ENCODE measurements at regions not wholly inside any gene's neighbourhood (a gene's known extent, or its start where the extent isn't known, plus 50 kb on each side); places are given as distances from the start of the nearest gene placed in this dataset.

DNA sequence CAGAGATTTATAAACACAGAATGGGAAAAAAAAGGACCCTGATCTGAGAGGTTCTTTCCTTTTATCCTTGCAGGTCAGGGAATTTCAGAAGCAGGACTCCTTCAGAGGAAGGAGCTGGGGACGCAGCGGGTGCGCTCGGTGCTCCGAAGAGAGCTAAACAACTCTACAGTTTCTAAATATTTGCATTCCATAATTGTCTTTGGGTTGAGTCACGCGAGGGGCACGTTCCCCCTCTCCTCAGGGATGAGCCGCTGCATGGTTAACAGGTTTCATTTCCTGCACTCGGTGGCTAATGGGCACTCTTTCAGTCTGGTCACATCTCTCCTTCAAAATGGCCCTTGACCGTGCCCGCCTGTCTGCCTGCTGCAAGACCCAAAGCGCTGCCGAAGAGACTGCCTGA, 165.0 kb upstream of the HMHB1 start:
- H3K4me1 ChIP-seq: no peaks in the 10 kb centered on the region
- H3K27me3 ChIP-seq: no peaks in the 10 kb centered on the region
- no peak for TF ChIP-seq POLR2A (IDR thresholded peaks at IDR 0.05)
- intact Hi-C loops (cut with DNase I; ENCODE audit: low total_unique reads): no loop called here
- no peak overlapping the region for H3K27ac ChIP-seq
- DNase-seq: no peak
- no peak overlapping the region for H3K4me3 ChIP-seq
- H3K36me3 ChIP-seq: no peaks in the 10 kb centered on the region
- H3K9me3 ChIP-seq: no peaks in the 10 kb centered on the region

DNA sequence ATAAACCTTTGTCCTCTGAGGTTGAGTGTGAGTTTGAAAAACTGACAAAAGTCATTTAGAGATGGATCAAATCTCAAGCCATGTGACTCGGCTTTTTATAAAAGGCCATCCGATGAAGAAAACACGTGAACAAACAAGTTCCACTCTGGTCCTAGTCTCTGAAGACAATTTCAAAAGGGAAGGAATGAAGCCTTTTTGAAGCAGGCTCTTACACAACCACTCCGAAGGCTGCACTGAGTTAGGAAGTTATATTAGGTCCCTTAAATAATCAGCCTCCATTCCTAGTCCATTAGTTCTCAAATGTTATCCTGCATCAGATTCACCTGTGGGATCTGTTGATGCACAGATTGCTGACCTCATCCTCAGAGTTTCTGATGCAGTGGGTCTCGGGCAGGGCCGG, 166.6 kb upstream of the HMHB1 start:
- Histone ChIP-seq H3K4me1 (no peaks in the 10 kb centered on the region), H3K27ac (no peak overlapping the region), H3K4me3 (no peak overlapping the region), H3K36me3 (no peaks in the 10 kb centered on the region), H3K9me3 (no peaks in the 10 kb centered on the region), H3K27me3 (no peaks in the 10 kb centered on the region)
- intact Hi-C loops (cut with DNase I; ENCODE audit: low total_unique reads): no loop called here
- no peak for DNase-seq
- TF ChIP-seq, protein P1, sequence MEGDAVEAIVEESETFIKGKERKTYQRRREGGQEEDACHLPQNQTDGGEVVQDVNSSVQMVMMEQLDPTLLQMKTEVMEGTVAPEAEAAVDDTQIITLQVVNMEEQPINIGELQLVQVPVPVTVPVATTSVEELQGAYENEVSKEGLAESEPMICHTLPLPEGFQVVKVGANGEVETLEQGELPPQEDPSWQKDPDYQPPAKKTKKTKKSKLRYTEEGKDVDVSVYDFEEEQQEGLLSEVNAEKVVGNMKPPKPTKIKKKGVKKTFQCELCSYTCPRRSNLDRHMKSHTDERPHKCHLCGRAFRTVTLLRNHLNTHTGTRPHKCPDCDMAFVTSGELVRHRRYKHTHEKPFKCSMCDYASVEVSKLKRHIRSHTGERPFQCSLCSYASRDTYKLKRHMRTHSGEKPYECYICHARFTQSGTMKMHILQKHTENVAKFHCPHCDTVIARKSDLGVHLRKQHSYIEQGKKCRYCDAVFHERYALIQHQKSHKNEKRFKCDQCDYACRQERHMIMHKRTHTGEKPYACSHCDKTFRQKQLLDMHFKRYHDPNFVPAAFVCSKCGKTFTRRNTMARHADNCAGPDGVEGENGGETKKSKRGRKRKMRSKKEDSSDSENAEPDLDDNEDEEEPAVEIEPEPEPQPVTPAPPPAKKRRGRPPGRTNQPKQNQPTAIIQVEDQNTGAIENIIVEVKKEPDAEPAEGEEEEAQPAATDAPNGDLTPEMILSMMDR (IDR thresholded peaks at IDR 0.05): no peak
- no peak for TF ChIP-seq POLR2A (IDR thresholded peaks at IDR 0.05)

DNA sequence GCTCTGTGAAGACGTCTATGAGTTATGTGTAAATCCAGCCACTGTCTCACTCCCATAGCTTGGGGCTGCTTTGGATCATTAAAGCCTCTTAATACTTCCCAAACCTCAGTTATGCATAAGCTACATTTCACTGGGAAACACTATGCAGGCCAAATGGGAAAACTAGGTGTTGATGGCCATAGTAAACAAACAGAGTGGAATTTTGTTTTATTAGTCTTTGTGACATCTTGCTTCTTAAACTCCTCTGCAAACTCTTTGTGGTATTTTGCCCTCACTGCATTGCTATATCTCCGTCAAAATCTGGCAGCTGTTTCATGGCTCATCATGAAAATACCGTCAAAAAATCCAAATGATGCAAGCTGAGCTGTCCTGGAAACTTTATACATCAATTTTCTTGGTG, 167.2 kb upstream of the HMHB1 start:
- no peak overlapping the region for H3K27ac ChIP-seq
- TF ChIP-seq POLR2A (IDR thresholded peaks at IDR 0.05): no peak
- TF ChIP-seq, protein P1 (IDR thresholded peaks at IDR 0.05): no peak
- no peak for DNase-seq
- H3K36me3 ChIP-seq: no peaks in the 10 kb centered on the region
- intact Hi-C loops (cut with DNase I; ENCODE audit: low total_unique reads): no loop called here
- no peaks in the 10 kb centered on the region for H3K9me3 ChIP-seq
- no peaks in the 10 kb centered on the region for H3K4me1 ChIP-seq
- no peaks in the 10 kb centered on the region for H3K27me3 ChIP-seq
- H3K4me3 ChIP-seq: no peak overlapping the region

DNA sequence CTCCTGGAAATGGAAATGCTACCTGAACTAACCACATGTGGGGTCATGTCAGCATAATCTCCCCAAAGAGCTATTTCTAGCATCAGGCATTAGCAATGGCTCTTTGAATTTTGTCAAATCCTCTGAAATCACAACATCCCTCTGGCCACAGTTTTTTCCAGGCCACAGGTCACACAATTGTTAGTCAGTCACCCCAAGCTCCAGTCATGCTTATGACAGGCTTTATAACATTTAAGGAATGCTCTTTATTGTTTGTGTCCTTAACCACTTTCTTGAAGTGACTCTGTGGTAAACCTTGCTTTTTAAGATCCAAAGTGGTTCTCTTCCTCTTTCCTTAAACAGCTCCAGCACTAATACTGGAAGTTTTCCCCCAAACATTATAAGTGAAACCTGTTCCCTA, 169.2 kb upstream of the HMHB1 start:
- Histone ChIP-seq H3K4me3 (no peak overlapping the region), H3K36me3 (no peaks in the 10 kb centered on the region), H3K4me1 (no peaks in the 10 kb centered on the region), H3K27me3 (no peaks in the 10 kb centered on the region), H3K9me3 (no peaks in the 10 kb centered on the region), H3K27ac (no peak overlapping the region)
- TF ChIP-seq, protein P1 (IDR thresholded peaks at IDR 0.05): no peak
- TF ChIP-seq POLR2A (IDR thresholded peaks at IDR 0.05): no peak
- no peak for DNase-seq
- intact Hi-C loops (cut with DNase I; ENCODE audit: low total_unique reads): no loop called here

DNA sequence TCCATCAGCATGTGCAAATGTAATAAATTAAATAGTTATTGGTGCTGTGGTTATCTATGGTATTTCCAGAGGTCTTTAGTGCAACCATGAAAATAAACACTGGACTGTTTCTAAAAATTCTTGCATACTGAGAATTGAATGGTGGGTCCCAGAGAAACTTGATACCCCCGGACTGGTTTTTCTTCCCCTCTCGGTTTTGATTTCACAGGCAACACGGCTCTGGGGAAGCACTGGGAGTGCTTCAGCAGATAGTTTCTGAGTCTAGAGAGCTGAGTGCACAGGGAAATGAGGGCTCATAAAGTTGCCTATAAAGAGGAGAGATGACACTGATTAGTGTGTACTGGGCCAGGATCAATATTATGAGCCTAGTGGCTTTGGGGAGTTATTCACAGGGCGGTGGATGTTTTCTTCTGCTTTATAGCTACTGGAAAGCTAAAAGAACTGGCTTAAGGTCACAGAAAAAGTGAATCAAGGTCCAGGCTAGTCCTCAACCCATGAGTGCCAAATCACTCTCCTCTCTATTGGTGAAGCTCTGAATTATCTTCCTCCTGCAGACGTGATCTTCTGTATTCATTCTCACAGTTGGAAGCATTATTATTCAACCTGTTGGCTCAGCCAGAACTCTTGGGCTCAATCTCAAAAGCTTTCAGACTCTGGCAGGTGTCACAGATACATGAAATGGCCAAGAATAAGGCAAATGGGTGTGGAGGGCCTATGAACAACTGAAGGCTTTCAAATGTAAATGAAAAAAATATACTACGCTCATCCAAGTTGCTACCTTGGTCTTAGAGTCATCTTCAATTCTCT, 170.2 kb upstream of the HMHB1 start:
- intact Hi-C loops (cut with DNase I; ENCODE audit: low total_unique reads): no loop called here
- H3K27me3 ChIP-seq: no peaks in the 10 kb centered on the region
- no peaks in the 10 kb centered on the region for H3K9me3 ChIP-seq
- H3K27ac ChIP-seq: no peak overlapping the region
- no peak overlapping the region for H3K4me3 ChIP-seq
- no peak for TF ChIP-seq POLR2A (IDR thresholded peaks at IDR 0.05)
- TF ChIP-seq, protein P1 (IDR thresholded peaks at IDR 0.05): no peak
- no peaks in the 10 kb centered on the region for H3K4me1 ChIP-seq
- no peak for DNase-seq
- no peaks in the 10 kb centered on the region for H3K36me3 ChIP-seq

Measured in uterus (tissue), 3 donors.